OCI-LY1 (cell line): ENCODE measurements at regions not wholly inside any gene's neighbourhood (a gene's known extent, or its start where the extent isn't known, plus 50 kb on each side); places are given as distances from the start of the nearest gene placed in this dataset.

Experiments used
- EZH2 ChIP-seq: fragments of 200-600 bp; sonication (generic), shearing (Covaris generic); IDR thresholded peaks from 2 replicates; pipeline ENCODE4 v1.8.0; 2017; ENCODE audit warnings: borderline replicate concordance, mixed run types, mild to moderate bottlenecking, antibody characterized with exemption, low read length, moderate library complexity, mixed read lengths
- TF ChIP-seq, protein P1 (sequence below): fragments of 200-600 bp; sonication (generic), shearing (Covaris generic); IDR thresholded peaks from 2 replicates; pipeline ENCODE4 v1.5.1; 2017; ENCODE audit warnings: mild to moderate bottlenecking, antibody characterized with exemption, low read length, moderate library complexity, mixed read lengths

DNA sequence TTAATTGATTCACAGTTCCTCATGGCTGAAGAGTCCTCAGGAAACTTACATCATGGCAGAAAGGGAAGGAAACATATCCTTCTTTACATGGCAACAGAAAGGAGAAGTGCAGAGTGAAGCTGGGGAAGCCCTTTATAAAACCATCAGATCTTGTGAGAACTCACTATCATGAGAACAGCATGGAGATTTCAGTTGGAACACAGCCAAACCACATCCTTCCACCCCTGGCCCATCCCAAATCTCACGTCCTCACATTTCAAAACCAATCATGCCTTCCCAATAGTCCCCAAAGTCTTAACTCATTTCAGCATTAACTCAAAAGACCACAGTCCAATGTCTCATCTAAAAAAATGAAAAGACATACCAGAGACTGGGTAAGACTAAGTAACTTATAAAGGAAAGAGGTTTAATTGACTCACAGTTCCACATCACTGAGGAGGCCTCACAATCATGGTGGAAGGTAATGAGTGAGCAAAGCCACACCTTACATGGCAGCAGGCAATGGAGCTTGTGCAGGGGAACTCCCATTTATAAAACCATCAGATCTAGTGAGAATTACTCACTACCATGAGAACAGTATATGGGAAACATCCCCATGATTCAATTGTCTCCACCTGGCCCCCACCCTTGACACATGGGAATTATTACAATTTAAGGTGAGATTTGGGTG is 105.2 kb downstream of the MRPL39 start:
- no peak for TF ChIP-seq EZH2
- TF ChIP-seq, protein P1, sequence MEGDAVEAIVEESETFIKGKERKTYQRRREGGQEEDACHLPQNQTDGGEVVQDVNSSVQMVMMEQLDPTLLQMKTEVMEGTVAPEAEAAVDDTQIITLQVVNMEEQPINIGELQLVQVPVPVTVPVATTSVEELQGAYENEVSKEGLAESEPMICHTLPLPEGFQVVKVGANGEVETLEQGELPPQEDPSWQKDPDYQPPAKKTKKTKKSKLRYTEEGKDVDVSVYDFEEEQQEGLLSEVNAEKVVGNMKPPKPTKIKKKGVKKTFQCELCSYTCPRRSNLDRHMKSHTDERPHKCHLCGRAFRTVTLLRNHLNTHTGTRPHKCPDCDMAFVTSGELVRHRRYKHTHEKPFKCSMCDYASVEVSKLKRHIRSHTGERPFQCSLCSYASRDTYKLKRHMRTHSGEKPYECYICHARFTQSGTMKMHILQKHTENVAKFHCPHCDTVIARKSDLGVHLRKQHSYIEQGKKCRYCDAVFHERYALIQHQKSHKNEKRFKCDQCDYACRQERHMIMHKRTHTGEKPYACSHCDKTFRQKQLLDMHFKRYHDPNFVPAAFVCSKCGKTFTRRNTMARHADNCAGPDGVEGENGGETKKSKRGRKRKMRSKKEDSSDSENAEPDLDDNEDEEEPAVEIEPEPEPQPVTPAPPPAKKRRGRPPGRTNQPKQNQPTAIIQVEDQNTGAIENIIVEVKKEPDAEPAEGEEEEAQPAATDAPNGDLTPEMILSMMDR: no peak
